Stimulated activated CD4-positive, alpha-beta T cell treated with anti-CD3 and anti-CD28 coated beads, Interleukin-12 subunit alpha, Interleukin-12 subunit beta, amount 100 ng/mL, for 24 hours (primary cell): ENCODE measurements at regions not wholly inside any gene's neighbourhood (a gene's known extent, or its start where the extent isn't known, plus 50 kb on each side); places are given as distances from the start of the nearest gene placed in this dataset.

ENCODE experiments used
- DNase-seq, 2 experiments: peaks; one replicate each; pipeline ENCODE4 v3.0.0-alpha.2; 2020; ENCODE audit warnings: low read depth in 2 of 2

GRCh38 chr3:42037318-42037945 lies 53.7 kb upstream of the TRAK1 start:
- no peak for DNase-seq

DNA sequence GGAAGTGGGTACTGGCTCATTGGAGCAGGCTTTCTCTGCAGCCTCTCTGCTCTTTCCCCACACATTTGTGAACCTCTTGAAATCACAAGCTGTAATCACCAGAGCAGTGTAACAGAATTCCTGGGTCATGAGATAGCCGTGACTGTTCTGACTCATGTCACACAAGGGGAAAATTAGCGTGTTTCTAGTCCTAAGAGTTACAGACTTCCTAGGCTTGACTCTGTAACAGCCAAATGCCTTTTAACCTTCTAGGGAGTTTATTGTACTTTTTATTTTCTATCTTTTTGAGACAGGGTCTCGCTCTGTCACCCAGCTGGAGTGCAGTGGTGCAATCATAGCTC lies 54.7 kb upstream of the TRAK1 start:
- DNase-seq = no peak

DNA sequence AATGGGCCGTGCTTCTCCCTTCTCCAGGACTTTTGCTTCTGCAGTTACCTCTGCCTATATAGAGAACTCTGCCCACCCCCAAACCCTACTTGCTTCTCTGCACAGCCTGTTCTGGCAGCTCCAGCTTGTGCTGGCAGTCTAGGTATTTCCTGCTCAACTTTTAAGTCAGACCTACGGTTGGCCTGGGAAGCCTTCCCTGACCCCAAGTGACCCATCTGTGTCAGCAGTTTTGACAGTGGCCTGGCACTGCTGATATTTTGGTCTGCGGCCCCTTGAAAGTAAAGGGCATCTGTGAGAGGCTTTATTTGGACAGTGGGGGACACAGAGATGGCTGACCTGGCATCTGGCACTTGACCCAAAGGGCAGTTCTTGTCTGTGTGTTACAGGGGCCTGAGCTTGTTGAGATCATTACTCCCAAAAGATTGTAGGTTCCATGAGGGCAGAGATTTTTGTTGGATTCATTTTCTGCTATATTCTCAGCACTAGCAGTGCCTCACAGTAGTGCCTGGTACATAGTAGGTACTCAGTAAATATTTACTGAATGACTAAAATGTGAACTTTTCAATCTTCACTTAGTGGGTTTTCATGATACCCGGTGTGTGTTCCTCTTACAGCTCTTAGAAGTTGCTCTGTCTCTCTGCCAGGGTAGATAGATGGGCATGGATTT lies 55.2 kb upstream of the TRAK1 start:
- DNase-seq = no peak

- DNase-seq = no peak
These were observed 56.1 kb upstream of the TRAK1 start for GRCh38 chr3:42035007-42035406.

- no peak for DNase-seq
These were observed 57.4 kb upstream of the TRAK1 start for GRCh38 chr3:42033741-42034140.

- no peak for DNase-seq
These were observed 58.3 kb upstream of the TRAK1 start for GRCh38 chr3:42032693-42033349.

GRCh38 chr3:42031808-42032480 lies 59.2 kb upstream of the TRAK1 start:
- no peak for DNase-seq

DNA sequence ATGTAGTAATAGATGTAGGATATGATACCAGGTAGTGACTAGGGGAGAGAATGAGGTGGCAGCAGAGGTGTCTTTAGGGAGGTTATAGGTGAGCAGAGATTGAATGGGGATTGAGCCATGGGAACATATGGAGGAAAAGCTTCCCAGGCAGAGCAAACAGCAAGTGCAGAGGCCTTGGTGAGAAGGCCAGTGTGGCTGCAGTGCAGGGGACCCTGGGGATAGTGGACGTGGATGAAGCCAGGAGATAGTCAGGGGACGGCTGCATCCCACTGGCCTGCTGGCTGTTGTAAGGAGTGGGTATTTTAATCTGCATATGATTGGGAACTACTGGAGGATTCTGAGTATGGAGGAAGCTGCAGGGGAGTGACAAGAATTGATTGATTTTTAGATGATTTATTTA lies 62.7 kb upstream of the TRAK1 start:
- DNase-seq = no peak

DNA sequence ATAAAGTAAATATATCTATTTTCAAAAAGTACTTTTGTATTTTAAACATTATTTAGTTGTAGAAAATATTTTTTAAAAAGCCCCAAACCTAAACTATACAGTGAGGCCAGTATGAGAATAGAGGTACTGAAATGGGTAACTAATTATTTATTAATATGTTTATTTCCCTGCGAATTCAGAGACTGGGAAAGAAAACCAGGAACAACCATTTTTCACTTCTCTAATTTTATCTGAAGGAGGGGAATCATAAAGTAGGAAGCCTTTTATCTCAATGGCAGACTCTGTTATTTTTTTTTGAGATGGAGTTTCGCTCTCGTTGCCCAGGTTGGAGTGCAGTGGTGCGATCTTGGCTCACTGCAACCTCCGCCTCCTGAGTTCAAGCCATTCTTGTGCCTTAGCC lies 63.6 kb upstream of the TRAK1 start:
- no peak for DNase-seq

- DNase-seq = no peak
These were observed 63.7 kb upstream of the ULK4 start for GRCh38 chr3:42025370-42026138.

DNA sequence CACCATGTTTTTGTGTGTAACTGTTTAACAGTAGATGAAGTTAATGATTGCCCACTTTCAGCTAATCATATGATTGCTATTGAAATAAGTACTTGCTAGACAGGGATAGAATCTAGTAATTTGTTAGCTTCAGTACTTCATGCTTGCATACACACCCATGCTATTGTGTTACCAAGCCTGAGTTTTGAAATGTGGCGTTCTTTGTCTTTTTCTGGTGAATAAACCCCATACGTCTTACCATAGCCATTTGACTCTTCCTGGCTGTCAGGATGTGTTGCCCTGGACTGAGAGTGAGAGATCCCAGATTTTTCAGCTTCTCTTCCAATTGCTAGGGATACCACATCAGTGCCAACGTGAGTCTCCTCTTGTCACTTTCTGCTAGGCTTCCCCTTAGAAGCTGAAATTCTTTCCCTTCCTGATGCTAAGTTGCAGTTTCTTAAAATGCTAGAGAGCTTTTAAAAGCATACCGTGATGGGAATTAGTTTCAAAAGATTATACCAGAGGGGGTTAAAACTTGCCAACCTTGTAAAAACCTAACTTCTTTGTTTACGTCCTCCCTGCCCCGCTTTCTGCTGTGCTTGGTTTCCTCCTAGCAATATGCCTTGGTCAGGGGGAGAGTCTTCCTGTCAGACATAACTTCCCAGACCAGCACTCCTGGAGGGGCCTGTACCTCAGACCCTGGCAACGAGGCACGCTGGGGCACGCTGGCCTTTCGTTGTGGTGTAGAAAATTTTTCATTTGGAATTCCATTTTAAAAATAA lies 62.9 kb upstream of the ULK4 start:
- no peak for DNase-seq

DNA sequence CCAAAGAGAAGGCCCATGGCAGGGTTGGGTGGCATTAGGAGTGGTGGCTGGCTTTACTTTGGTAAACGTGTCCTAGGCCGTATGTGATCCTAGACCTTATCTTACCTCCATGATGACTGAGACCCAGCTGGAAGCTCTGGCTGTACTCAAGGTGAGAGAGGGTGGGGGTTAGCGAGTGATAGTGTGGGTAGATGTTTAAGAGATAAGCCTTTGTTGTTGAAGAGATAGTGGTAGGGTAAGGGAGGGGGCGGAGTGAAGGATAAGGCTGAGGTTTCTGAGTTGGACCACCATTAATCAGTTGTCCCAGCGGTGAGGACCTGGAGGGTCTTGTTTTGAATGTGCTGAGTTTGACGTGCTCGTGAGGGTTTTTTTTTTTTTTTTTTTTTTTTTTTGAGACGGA lies 61.5 kb upstream of the ULK4 start:
- peak in 1 of 2 experiments; percentile 26 for DNase-seq

DNA sequence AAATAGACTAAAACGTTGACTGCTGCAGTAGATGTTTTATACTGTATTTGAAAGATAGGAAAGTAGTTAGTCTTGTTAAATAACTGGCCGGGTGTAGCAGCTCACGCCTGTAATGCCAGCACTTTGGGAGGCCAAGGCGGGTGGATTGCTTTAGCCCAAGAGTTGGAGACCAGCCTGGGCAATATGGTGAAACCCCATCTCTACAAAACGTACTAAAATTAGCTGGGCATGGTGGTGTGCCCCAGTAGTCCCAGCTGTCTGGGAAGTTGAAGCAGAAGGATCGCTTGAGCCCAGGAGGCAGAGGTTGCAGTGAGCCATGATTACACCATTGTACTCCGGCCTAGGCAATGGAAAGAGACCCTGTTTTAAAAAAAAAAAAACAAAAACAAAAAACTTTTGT lies 60.5 kb upstream of the ULK4 start:
- no peak for DNase-seq

DNA sequence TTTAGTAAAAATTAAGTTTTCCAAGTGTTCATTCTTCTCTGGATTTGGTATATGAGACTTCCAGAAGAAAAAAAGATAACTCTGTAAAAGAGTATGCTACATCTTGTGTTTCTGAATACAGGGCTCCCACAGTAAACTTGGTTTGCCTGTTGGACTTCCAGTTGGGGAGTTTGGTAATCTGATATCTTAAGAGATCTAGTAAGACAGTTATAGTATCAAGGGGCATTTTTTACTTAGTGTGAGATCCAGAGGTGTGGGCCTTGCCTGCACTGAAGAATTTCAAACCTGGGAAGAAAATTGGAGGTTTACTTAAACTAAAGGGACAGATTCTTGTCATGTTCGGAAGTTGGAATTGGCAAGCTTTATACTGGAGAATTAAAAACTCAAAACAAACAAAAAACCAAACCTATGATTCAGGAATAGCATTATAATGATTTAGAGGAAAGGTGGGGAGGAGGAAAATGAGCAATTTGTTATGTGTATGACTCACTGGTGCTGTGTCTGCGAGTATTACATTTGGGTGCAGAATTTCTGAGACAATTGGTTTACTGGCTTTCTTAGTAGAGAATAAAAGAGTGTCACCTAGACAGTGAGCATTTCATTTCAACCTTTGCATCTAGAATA lies 58.9 kb upstream of the ULK4 start:
- no peak for DNase-seq

- no peak for DNase-seq
These were observed 58.0 kb upstream of the ULK4 start for GRCh38 chr3:42019953-42020260.

DNA sequence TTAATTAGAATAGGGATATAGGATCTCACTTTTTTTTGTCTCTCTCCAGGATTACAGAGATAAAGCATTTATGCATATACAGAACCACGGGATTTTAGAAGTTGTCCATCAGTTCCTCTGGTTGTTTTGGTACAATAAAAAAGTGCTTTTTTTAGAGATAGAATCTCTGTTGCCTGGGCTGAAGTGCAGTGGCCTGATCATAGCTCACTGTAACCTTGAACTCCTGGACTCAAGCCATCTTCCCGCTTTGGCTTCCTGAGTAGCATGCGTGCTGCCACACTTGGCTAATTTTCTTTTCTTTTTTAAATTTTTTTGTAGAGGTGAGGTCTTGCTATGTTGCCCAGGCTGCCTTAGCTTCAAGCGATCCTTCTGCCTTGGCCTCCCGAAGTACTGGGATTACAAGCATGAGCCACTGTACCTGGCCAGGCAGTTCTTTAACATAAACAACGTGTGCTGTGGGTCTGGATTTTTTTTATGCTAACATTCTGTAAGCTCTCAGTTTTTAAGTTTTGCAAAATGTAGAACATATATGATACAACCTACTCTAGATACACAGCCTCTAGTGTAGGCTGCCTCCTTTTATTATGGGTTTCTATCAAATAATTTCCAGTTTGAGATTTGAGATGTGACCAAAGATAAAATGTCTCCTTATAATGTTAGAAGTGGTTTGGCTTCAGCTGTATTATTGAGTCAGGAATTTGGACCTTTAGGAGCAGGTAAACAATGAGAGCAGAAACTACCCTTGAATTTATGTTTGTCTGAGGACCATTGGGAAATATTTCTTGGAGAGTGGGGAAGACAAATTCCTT lies 57.4 kb upstream of the ULK4 start:
- no peak for DNase-seq

DNA sequence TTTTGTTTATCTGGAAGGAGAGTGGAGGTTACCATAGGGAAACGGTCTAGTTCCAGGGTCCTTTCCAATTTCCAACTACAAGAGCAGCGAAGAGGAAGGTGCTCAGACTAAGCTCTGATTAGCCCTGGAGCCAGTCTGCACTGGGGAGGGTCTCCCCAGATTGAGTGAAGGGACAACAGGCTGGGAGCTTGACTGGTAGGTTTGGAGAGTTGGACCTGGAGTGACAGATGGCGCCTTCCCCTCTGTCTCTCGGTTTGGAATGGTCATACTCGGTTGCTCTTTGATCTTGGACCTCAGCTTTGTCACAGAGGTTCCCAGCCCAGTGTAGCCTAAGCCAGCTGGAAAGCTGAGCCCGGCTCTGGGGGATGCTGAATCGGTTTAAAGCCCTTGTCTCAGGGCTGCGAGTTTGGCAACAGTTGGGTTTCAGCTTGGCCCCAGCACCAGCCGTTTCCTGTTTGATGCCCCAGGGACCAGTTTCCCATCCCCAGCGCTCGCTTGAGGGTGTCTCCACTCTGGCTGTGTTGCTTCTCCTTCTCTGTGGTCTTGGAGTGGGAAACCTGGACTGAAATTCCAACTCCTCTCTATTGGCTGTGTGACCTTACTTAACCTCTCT lies 53.1 kb upstream of the ULK4 start:
- DNase-seq = no peak

DNA sequence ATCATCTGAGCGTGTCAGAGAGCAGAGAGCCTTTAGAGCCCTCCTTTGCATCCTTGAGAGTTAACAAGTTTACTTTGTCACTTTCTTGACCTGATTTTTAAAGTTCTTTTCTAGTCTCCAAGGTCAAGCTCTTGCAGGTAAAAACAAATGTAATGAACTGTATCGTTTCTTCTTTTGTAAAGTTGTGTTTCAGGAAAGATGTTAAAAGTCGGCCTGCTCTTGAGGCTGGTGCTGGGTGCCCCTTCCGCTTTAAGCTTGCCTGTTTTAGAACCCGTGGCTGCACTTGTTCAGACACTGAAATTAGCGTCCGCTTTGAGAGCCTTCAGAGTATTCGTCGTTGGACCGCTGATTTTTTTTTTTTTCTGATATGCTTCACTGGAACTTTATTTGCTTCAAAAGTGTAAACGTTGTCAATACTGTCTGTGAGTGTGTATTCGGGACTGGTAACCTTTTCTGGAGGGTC lies 52.6 kb upstream of the ULK4 start:
- no peak for DNase-seq

- peak in 1 of 2 experiments; percentile 27 for DNase-seq
These were observed 52.0 kb upstream of the ULK4 start for GRCh38 chr3:42013691-42014457.
